H9 (cell line): ENCODE measurements at regions not wholly inside any gene's neighbourhood (a gene's known extent, or its start where the extent isn't known, plus 50 kb on each side); places are given as distances from the start of the nearest gene placed in this dataset.

Source experiments
- DNase-seq: peaks from one replicate; pipeline ENCODE4 v3.0.0-alpha.2; 2017
- H2AFZ ChIP-seq: one replicate; pipeline ENCODE4 v1.6.1; 2013; ENCODE audit warnings: mild to moderate bottlenecking, low read length, control low read depth, moderate library complexity
- H2AK5ac ChIP-seq: 2 replicates; pipeline ENCODE4 v1.6.1; 2013; ENCODE audit warnings: low read length, control low read depth, mixed read lengths; ENCODE audit not compliant: insufficient read length
- H2BK120ac ChIP-seq: one replicate; pipeline ENCODE4 v1.6.1; 2013; ENCODE audit warnings: low read depth, mild to moderate bottlenecking, low read length, control low read depth, inconsistent platforms; ENCODE audit not compliant: poor library complexity, severe bottlenecking
- H2BK12ac ChIP-seq: 2 replicates; pipeline ENCODE4 v1.6.1; 2013; ENCODE audit warnings: low read length, control low read depth, mixed read lengths, low read depth; ENCODE audit not compliant: insufficient read length
- H2BK15ac ChIP-seq: 2 replicates; pipeline ENCODE4 v1.6.1; 2013; ENCODE audit warnings: low read depth, low read length, control low read depth
- H2BK20ac ChIP-seq: one replicate; pipeline ENCODE4 v1.6.1; 2013; ENCODE audit warnings: low read depth, mild to moderate bottlenecking, low read length, control low read depth, inconsistent platforms; ENCODE audit not compliant: poor library complexity, severe bottlenecking
- H2BK5ac ChIP-seq: 2 replicates; pipeline ENCODE4 v1.6.1; 2013; ENCODE audit warnings: low read length, control low read depth, mixed read lengths; ENCODE audit not compliant: insufficient read length
- H3K14ac ChIP-seq: 2 replicates; pipeline ENCODE4 v1.6.1; 2013; ENCODE audit warnings: low read length, control low read depth; ENCODE audit not compliant: insufficient read depth
- H3K18ac ChIP-seq: 2 replicates; pipeline ENCODE4 v1.6.1; 2013; ENCODE audit warnings: low read depth, mild to moderate bottlenecking, mixed read lengths, low read length, control low read depth; ENCODE audit not compliant: insufficient read length
- H3K23ac ChIP-seq: 2 replicates; pipeline ENCODE4 v1.6.1; 2013; ENCODE audit warnings: low read length, control low read depth, mixed read lengths, low read depth; ENCODE audit not compliant: insufficient read length
- H3K23me2 ChIP-seq: 2 replicates; pipeline ENCODE4 v1.6.1; 2013; ENCODE audit warnings: low read depth, mild to moderate bottlenecking, mixed read lengths, low read length, control low read depth; ENCODE audit not compliant: insufficient read length, poor library complexity, severe bottlenecking
- H3K27ac ChIP-seq: 2 replicates; pipeline ENCODE4 v1.5.1; 2013; ENCODE audit warnings: low read length, control low read depth, mixed read lengths, low read depth; ENCODE audit not compliant: insufficient read length
- H3K27me3 ChIP-seq: 2 replicates; pipeline ENCODE4 v1.6.1; 2013; ENCODE audit warnings: low read length, control low read depth, inconsistent platforms; ENCODE audit not compliant: insufficient read depth
- H3K4ac ChIP-seq: 2 replicates; pipeline ENCODE4 v1.6.1; 2013; ENCODE audit warnings: low read depth, mild to moderate bottlenecking, control low read depth, inconsistent platforms, low read length, moderate library complexity
- H3K4me1 ChIP-seq: 2 replicates; pipeline ENCODE4 v1.6.1; 2013; ENCODE audit warnings: low read length, control low read depth, inconsistent platforms; ENCODE audit not compliant: insufficient read depth
- H3K4me2 ChIP-seq: 2 replicates; pipeline ENCODE4 v1.6.1; 2013; ENCODE audit warnings: low read length, control low read depth, mixed read lengths; ENCODE audit not compliant: insufficient read length, insufficient read depth
- H3K56ac ChIP-seq: 2 replicates; pipeline ENCODE4 v1.6.1; 2013; ENCODE audit warnings: low read depth, mild to moderate bottlenecking, mixed read lengths, low read length, control low read depth; ENCODE audit not compliant: insufficient read length
- H3K79me1 ChIP-seq: 2 replicates; pipeline ENCODE4 v1.6.1; 2013; ENCODE audit warnings: low read depth, mild to moderate bottlenecking, moderate library complexity, low read length, control low read depth, inconsistent platforms; ENCODE audit not compliant: insufficient read depth, poor library complexity, severe bottlenecking
- H3K79me2 ChIP-seq: 2 replicates; pipeline ENCODE4 v1.6.1; 2013; ENCODE audit warnings: low read length, control low read depth, inconsistent platforms; ENCODE audit not compliant: insufficient read depth
- H3K9ac ChIP-seq: 2 replicates; pipeline ENCODE4 v1.6.1; 2013; ENCODE audit warnings: low read length, control low read depth, mixed read lengths; ENCODE audit not compliant: insufficient read length; ENCODE audit errors: extremely low read depth
- H3K9me3 ChIP-seq: one replicate; pipeline ENCODE4 v1.6.1; 2013; ENCODE audit warnings: low read depth, low read length, inconsistent platforms; ENCODE audit not compliant: control insufficient read depth
- H3T11ph ChIP-seq: one replicate; pipeline ENCODE4 v1.6.1; 2013; ENCODE audit warnings: mild to moderate bottlenecking, low read length, control low read depth, inconsistent platforms
- H4K20me1 ChIP-seq: one replicate; pipeline ENCODE4 v1.6.1; 2013; ENCODE audit not compliant: control insufficient read depth, insufficient read length, insufficient read depth
- H4K5ac ChIP-seq: 2 replicates; pipeline ENCODE4 v1.6.1; 2013; ENCODE audit warnings: low read depth, mild to moderate bottlenecking, mixed read lengths, low read length, control low read depth; ENCODE audit not compliant: insufficient read length
- H4K8ac ChIP-seq: replicated peaks from 2 replicates; pipeline ENCODE4 v1.6.1; 2013; ENCODE audit warnings: low read length, control low read depth, mixed read lengths, low read depth; ENCODE audit not compliant: insufficient read length
- H4K91ac ChIP-seq: 2 replicates; pipeline ENCODE4 v1.6.1; 2013; ENCODE audit warnings: low read depth, mild to moderate bottlenecking, moderate library complexity, mixed read lengths, low read length, control low read depth; ENCODE audit not compliant: insufficient read length
- H3K27ac Mint-ChIP-seq, 3 experiments: 2 replicates in 2 of 3; 3 replicates in 1 of 3; pipeline ENCODE4 v1.8.0; 2020 to 2021; ENCODE audit warnings: mixed read lengths in 3 of 3, mild to moderate bottlenecking in 1 of 3, moderate library complexity in 1 of 3
- H3K27me3 Mint-ChIP-seq: 2 replicates; pipeline ENCODE4 v1.8.0; 2021; ENCODE audit warnings: low read depth, mild to moderate bottlenecking, moderate library complexity, mixed read lengths
- H3K36me3 Mint-ChIP-seq, 3 experiments: 2 replicates in 2 of 3; 3 replicates in 1 of 3; pipeline ENCODE4 v1.8.0; 2020 to 2021; ENCODE audit warnings: low read depth in 3 of 3, mixed read lengths in 3 of 3; ENCODE audit not compliant: insufficient read depth in 1 of 3
- H3K4me1 Mint-ChIP-seq, 2 experiments: 2 replicates each; pipeline ENCODE4 v1.8.0; 2020; ENCODE audit warnings: mixed read lengths in 2 of 2
- H3K4me3 Mint-ChIP-seq, 2 experiments: 2 replicates in 1 of 2; 3 replicates in 1 of 2; pipeline ENCODE4 v1.8.0; 2020 to 2021; ENCODE audit warnings: mild to moderate bottlenecking in 2 of 2, mixed read lengths in 2 of 2, moderate library complexity in 1 of 2
- H3K9me3 Mint-ChIP-seq, 2 experiments: 2 replicates in 1 of 2; 3 replicates in 1 of 2; pipeline ENCODE4 v1.8.0; 2020; ENCODE audit warnings: mild to moderate bottlenecking in 2 of 2, mixed read lengths in 2 of 2, moderate library complexity in 1 of 2
- WGBS: extraction: QIAGEN DNeasy Blood & Tissue Kit; methylation state at CpG from one replicate; pipeline ENCODE4 v1.1.7; 2013; ENCODE audit warnings: missing lambda C conversion rate, low lambda C conversion rate, mixed read lengths; ENCODE audit not compliant: insufficient read length; ENCODE audit errors: extremely low coverage; 5-methylcytosine and 5-hydroxymethylcytosine counted together
- TF ChIP-seq, protein P1 (sequence below): fragments of 200-600 bp; sonication (generic); conservative IDR thresholded peaks from 3 replicates; pipeline ENCODE4 v1.8.0; 2021; ENCODE audit warnings: antibody characterized with exemption, mild to moderate bottlenecking

DNA sequence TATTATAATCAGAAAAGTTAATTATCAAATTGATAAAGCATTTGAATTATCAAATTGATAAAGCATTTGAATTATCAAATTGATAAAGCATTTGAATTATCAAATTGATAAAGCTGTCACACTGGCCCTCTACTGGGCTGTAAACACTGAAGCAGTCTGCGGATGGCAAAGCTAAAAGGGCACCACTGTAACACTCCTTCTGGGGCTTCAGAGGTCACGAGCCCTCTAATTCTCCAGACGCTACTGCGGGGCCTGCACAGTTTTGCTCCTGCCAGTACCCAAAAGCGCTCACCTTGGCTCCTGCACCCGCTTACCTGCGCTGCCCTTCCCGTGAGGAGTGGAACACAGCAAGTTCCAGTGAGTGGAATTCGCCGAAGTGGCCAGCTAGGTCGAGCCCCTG is 409.0 kb upstream of the KCNMB2 start:
- Histone ChIP-seq H2BK120ac (no peak overlapping the region), H3K27ac (no peak overlapping the region), H3K18ac (no peak overlapping the region), H3K79me2 (no peaks in the 10 kb centered on the region), H3K27me3 (no peaks in the 10 kb centered on the region), H3T11ph (no peak overlapping the region), H3K56ac (no peak overlapping the region), H4K91ac (no peak overlapping the region), H3K4me1 (no peaks in the 10 kb centered on the region), H3K4me2 (no peak overlapping the region), H2AK5ac (no peak overlapping the region), H3K9ac (no peak overlapping the region), H2AFZ (no peak overlapping the region), H2BK20ac (no peak overlapping the region), H3K23me2 (no peaks in the 10 kb centered on the region), H4K20me1 (no peaks in the 10 kb centered on the region), H2BK15ac (no peak overlapping the region), H3K4ac (no peak overlapping the region), H2BK5ac (no peak overlapping the region), H3K14ac (no peak overlapping the region), H2BK12ac (no peak overlapping the region), H4K8ac (no peak overlapping the region), H4K5ac (no peak overlapping the region), H3K9me3 (peaks cover 7% of the 10 kb centered on the region), H3K23ac (no peak overlapping the region), H3K79me1 (no peaks in the 10 kb centered on the region)
- DNase-seq = peak; percentile 27
- TF ChIP-seq, protein P1, sequence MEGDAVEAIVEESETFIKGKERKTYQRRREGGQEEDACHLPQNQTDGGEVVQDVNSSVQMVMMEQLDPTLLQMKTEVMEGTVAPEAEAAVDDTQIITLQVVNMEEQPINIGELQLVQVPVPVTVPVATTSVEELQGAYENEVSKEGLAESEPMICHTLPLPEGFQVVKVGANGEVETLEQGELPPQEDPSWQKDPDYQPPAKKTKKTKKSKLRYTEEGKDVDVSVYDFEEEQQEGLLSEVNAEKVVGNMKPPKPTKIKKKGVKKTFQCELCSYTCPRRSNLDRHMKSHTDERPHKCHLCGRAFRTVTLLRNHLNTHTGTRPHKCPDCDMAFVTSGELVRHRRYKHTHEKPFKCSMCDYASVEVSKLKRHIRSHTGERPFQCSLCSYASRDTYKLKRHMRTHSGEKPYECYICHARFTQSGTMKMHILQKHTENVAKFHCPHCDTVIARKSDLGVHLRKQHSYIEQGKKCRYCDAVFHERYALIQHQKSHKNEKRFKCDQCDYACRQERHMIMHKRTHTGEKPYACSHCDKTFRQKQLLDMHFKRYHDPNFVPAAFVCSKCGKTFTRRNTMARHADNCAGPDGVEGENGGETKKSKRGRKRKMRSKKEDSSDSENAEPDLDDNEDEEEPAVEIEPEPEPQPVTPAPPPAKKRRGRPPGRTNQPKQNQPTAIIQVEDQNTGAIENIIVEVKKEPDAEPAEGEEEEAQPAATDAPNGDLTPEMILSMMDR = no peak; the same call in none of the 3 replicates
- Mint-ChIP-seq H3K9me3 (peaks cover 8% of the 10 kb centered on the region in 2 experiments), H3K4me1 (no peaks in the 10 kb centered on the region; a peak in 1 of 4 replicates), H3K27ac (no peak overlapping the region), H3K4me3 (no peak overlapping the region), H3K36me3 (peaks cover 0 to 13% (median 10%) of the 10 kb centered on the region in 3 experiments; a peak in 5 of 7 replicates), H3K27me3 (no peaks in the 10 kb centered on the region)
- no CpG with 5 or more reads among the region's 11 CpGs for WGBS
